Right lobe of liver (tissue), 6 donors: ENCODE measurements at regions not wholly inside any gene's neighbourhood (a gene's known extent, or its start where the extent isn't known, plus 50 kb on each side); places are given as distances from the start of the nearest gene placed in this dataset.
"Not testable (repeated sequence)": the region's sequence is repeated elsewhere in the genome, so short reads cannot be mapped to it uniquely, and the experiment has no call there.

Experiments used
- ATAC-seq, 4 donors: fragments of 200-7000 bp; cut with Tn5 transposase; one replicate each; pipeline ENCODE4 v1.9.1; 2020; ENCODE audit warnings: mild to moderate bottlenecking in 4 of 4, moderate library complexity in 4 of 4
- DNase-seq, 3 donors: peaks; one replicate each; pipeline ENCODE4 v3.0.0-alpha.2; 2020
- H3K27ac ChIP-seq, 3 donors: fragments of 200-600 bp; one replicate each; pipeline ENCODE4 v1.8.0; 2022
- H3K27me3 ChIP-seq, 2 donors: fragments of 200-600 bp; one replicate each; pipeline ENCODE4 v1.8.0; 2022
- H3K36me3 ChIP-seq, 4 donors: fragments of 200-600 bp; sonication (generic) in 1 of 4; one replicate each; pipeline versions ENCODE4 v1.5.1 to v1.8.0; 2017 to 2022; ENCODE audit warnings: control low read depth in 1 of 4
- H3K4me1 ChIP-seq, 4 donors: fragments of 200-600 bp; sonication (generic) in 1 of 4; one replicate each; pipeline versions ENCODE4 v1.5.1 to v1.8.0; 2017 to 2022; ENCODE audit warnings: control low read depth in 1 of 4
- H3K4me3 ChIP-seq, 3 donors: fragments of 200-600 bp; one replicate each; pipeline ENCODE4 v1.8.0; 2022
- H3K9me3 ChIP-seq, 4 donors: fragments of 200-600 bp; sonication (generic) in 1 of 4; one replicate each; pipeline versions ENCODE4 v1.5.1 to v1.8.0; 2017 to 2022; ENCODE audit warnings: control low read depth in 1 of 4
- POLR2A ChIP-seq: fragments of 450-650 bp; IDR thresholded peaks from one replicate; pipeline ENCODE4 v1.6.1; 2017; ENCODE audit warnings: antibody characterized with exemption, mild to moderate bottlenecking
- WGBS: methylation state at CpG from one replicate; pipeline ENCODE4 v1.1.6; 2018; ENCODE audit warnings: low coverage, low lambda C conversion rate; ENCODE audit not compliant: insufficient coverage; ENCODE audit errors: missing lambda C conversion rate; 5-methylcytosine and 5-hydroxymethylcytosine counted together
- intact Hi-C, 2 donors: fragments of 100-400 bp; cut with DNase I; formaldehyde crosslinking; loops; one replicate each; pipeline versions ENCODE4 v1.11.2 to v1.14.1; 2022
- TF ChIP-seq, protein P1 (sequence below), 4 donors: fragments of 200-600 bp in 3 of 4; fragments of 450-650 bp in 1 of 4; IDR thresholded peaks; one replicate each; pipeline versions ENCODE4 v1.5.1 to v1.8.0; 2016 to 2022; ENCODE audit warnings: antibody characterized with exemption in 4 of 4, mild to moderate bottlenecking in 2 of 4
- donor health status: DM: no; HTN: yes; CAD: no.
- donor health status: DM: no; HTN: no; CAD: no.
- donor health status: DM: no; HTN: no; CAD: no.
- donor health status: DM: no; HTN: yes; CAD: no.
- donor health status: DM: no; HTN: yes; CAD: no.

DNA sequence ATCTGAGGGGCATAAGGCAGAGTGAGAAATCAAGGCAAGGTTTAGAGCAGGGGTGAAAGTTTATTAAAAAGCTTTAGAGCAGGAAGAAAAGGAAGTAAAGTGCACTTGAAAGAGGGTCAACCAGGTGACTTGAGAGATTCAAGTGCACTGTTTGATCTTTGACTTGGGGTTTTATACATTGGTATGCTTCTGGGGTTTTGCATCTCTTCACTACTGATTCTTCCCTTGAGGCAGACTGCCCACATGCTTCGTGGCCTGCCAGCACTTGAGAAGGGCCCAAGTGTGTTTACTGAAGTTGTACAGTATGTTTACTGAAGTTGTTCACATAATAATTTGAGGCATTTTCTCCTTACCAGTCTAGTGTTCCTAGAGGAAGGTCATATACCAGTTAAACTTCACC is 367.0 kb upstream of the UBE2E2 start:
- Histone ChIP-seq H3K27me3 (no peaks in the 10 kb centered on the region), H3K4me3 (no peak overlapping the region), H3K36me3 (no peaks in the 10 kb centered on the region), H3K4me1 (no peaks in the 10 kb centered on the region), H3K27ac (no peak overlapping the region), H3K9me3 (no peaks in the 10 kb centered on the region)
- ATAC-seq (no peak), DNase-seq (no peak)
- 13% methylated on average over 1 of the region's 1 CpG for WGBS
- TF ChIP-seq, protein P1, sequence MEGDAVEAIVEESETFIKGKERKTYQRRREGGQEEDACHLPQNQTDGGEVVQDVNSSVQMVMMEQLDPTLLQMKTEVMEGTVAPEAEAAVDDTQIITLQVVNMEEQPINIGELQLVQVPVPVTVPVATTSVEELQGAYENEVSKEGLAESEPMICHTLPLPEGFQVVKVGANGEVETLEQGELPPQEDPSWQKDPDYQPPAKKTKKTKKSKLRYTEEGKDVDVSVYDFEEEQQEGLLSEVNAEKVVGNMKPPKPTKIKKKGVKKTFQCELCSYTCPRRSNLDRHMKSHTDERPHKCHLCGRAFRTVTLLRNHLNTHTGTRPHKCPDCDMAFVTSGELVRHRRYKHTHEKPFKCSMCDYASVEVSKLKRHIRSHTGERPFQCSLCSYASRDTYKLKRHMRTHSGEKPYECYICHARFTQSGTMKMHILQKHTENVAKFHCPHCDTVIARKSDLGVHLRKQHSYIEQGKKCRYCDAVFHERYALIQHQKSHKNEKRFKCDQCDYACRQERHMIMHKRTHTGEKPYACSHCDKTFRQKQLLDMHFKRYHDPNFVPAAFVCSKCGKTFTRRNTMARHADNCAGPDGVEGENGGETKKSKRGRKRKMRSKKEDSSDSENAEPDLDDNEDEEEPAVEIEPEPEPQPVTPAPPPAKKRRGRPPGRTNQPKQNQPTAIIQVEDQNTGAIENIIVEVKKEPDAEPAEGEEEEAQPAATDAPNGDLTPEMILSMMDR (IDR thresholded peaks at IDR 0.05), result no peak
- TF ChIP-seq POLR2A, result no peak
- intact Hi-C loops, result no loop called here

DNA sequence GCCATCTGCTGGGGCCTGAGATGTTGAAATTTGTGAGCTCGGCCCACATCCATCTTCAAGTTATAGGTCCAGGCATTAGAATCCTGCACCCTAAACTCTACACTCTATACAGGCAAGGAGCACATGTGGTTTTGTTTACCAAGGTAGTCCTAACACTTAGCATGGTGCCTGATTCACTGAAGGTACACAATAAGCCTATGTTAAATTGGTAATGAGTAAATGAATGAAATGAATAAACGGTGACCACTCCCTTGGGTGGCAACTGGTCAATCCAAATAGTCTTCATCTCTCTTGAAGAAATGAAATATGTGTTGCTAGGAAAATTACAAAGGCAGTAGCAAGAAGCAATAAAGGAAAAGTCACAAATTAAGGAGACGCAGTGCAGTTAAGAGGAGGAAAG is 359.3 kb upstream of the UBE2E2 start:
- Histone ChIP-seq H3K36me3 (no peaks in the 10 kb centered on the region), H3K27ac (no peak overlapping the region), H3K4me1 (no peaks in the 10 kb centered on the region), H3K9me3 (no peaks in the 10 kb centered on the region), H3K27me3 (no peaks in the 10 kb centered on the region), H3K4me3 (no peak overlapping the region)
- 73% methylated on average over 2 of the region's 3 CpGs for WGBS
- ATAC-seq (no peak), DNase-seq (no peak)
- intact Hi-C loops, result no loop called here
- no peak for TF ChIP-seq POLR2A
- TF ChIP-seq, protein P1 (IDR thresholded peaks at IDR 0.05), result no peak

DNA sequence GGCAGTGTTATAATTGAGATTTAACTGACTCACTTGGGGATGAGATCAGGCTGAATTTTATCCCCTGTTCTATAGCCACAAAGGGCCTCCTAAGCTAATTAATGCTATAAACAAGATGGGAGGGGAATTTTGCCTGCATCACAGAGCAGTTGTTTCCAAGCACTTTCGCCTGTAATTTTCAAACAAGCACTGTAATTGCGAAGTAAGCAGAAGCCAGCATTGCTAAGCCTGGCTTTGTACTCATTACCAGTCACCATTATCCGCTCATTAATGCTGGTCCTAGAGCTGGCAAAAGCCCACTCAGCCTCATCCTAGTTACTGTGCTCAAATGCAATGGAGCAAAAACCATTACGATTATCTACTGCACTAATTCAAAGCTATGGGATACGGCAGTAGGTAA is 356.6 kb upstream of the UBE2E2 start:
- DNase-seq, result no peak
- Histone ChIP-seq H3K27me3 (no peaks in the 10 kb centered on the region), H3K36me3 (no peaks in the 10 kb centered on the region), H3K27ac (no peak overlapping the region), H3K4me1 (no peaks in the 10 kb centered on the region), H3K9me3 (no peaks in the 10 kb centered on the region), H3K4me3 (no peak overlapping the region)
- intact Hi-C loops, result no loop called here
- WGBS, result 60% methylated on average over 5 of the region's 5 CpGs
- no peak for TF ChIP-seq POLR2A
- TF ChIP-seq, protein P1 (IDR thresholded peaks at IDR 0.05), result no peak
- ATAC-seq, result no peak

DNA sequence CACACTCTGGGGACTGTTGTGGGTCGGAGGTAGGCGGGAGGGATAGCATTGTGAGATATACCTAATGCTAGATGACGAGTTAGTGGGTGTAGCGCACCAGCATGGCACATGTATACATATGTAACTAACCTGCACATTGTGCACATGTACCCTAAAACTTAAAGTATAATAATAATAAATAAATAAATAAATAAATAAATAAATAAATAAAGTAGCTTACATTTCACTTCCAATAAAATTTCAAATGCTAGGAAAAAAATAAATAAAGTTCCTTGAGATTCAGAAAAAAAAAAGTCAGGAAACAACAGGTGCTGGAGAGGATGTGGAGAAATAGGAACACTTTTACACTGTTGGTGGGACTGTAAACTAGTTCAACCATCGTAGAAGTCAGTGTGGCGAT is 353.5 kb upstream of the UBE2E2 start:
- DNase-seq, H3K36me3 ChIP-seq, H3K9me3 ChIP-seq, ATAC-seq, intact Hi-C loops, H3K27me3 ChIP-seq, H3K4me1 ChIP-seq, H3K4me3 ChIP-seq, H3K27ac ChIP-seq: not testable (repeated sequence)
- 77% methylated on average over 4 of the region's 6 CpGs for WGBS

DNA sequence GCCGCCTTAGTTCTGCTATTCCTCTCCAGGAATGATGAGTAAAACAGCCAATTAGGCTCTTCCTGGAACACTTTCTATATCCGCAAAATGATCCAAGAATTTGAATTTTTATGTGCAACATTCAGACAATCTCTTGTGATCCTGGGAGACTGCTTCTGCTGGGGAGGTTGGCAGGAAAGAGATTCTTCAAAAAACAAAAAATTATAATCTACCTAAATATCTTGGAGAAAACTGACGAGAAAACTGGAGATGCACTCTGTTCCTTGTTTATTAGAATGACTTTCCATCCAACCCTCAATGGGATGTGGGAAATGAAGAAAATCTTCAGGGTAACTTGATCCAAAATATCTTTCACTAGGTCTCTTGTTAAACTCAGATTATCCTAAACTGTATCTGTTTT is 346.3 kb upstream of the UBE2E2 start:
- TF ChIP-seq, protein P1 (IDR thresholded peaks at IDR 0.05), result no peak
- no peak for TF ChIP-seq POLR2A
- WGBS, result 56% methylated on average over 3 of the region's 3 CpGs
- H3K9me3 ChIP-seq, result no peaks in the 10 kb centered on the region

More for the DNA sequence above, 346.3 kb upstream of the UBE2E2 start:
- H3K27me3 ChIP-seq, result no peaks in the 10 kb centered on the region
- H3K27ac ChIP-seq, result no peak overlapping the region
- no peaks in the 10 kb centered on the region for H3K36me3 ChIP-seq
- no peaks in the 10 kb centered on the region for H3K4me1 ChIP-seq
- intact Hi-C loops, result no loop called here
- no peak for ATAC-seq
- no peak overlapping the region for H3K4me3 ChIP-seq
- DNase-seq, result no peak
